Osteocyte (in vitro differentiated cells): ENCODE measurements at regions not wholly inside any gene's neighbourhood (a gene's known extent, or its start where the extent isn't known, plus 50 kb on each side); places are given as distances from the start of the nearest gene placed in this dataset.

Experiments used
- DNase-seq: peaks from one replicate; pipeline ENCODE4 v3.0.0; 2021; ENCODE audit warnings: mixed read lengths; ENCODE audit not compliant: unreplicated experiment; ENCODE audit errors: extremely low spot score
- H3K27ac Mint-ChIP-seq: one replicate; pipeline ENCODE4 v1.8.0; 2021; ENCODE audit warnings: mild to moderate bottlenecking, mixed read lengths; ENCODE audit not compliant: unreplicated experiment
- H3K27me3 Mint-ChIP-seq: one replicate; pipeline ENCODE4 v1.8.0; 2021; ENCODE audit warnings: mixed read lengths; ENCODE audit not compliant: unreplicated experiment
- H3K36me3 Mint-ChIP-seq: one replicate; pipeline ENCODE4 v1.8.0; 2021; ENCODE audit warnings: mixed read lengths; ENCODE audit not compliant: unreplicated experiment
- H3K4me1 Mint-ChIP-seq: one replicate; pipeline ENCODE4 v1.8.0; 2021; ENCODE audit warnings: mixed read lengths; ENCODE audit not compliant: unreplicated experiment
- H3K4me3 Mint-ChIP-seq: one replicate; pipeline ENCODE4 v1.8.0; 2021; ENCODE audit warnings: mild to moderate bottlenecking, moderate library complexity, mixed read lengths; ENCODE audit not compliant: unreplicated experiment
- H3K9me3 Mint-ChIP-seq: one replicate; pipeline ENCODE4 v1.8.0; 2021; ENCODE audit warnings: mixed read lengths; ENCODE audit not compliant: unreplicated experiment
- TF ChIP-seq, protein P1 (sequence below): fragments of 200-600 bp; sonication (generic); IDR thresholded peaks from 2 replicates; pipeline ENCODE4 v1.5.0; 2021; ENCODE audit warnings: antibody characterized with exemption, mild to moderate bottlenecking, moderate library complexity

DNA sequence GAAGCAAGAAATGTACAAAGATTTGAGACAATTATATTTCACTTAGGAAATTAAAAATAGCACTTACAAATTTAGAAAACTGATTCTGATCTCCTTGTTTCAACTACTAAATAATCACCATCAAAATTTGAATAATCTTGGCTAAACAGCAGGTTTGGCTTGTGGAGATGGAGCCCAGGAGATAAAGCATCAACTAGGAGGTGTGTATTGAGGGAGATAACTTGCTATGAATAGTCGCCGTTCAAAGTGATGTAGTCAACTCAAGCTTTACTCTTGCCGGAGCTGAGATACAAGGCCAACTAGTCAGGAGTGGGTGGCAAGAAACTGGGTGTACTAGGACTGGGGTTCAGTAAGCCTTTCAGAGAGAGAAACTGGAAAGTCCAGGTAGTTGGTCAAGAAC, 117.7 kb downstream of the TRMT11 start:
- TF ChIP-seq, protein P1, sequence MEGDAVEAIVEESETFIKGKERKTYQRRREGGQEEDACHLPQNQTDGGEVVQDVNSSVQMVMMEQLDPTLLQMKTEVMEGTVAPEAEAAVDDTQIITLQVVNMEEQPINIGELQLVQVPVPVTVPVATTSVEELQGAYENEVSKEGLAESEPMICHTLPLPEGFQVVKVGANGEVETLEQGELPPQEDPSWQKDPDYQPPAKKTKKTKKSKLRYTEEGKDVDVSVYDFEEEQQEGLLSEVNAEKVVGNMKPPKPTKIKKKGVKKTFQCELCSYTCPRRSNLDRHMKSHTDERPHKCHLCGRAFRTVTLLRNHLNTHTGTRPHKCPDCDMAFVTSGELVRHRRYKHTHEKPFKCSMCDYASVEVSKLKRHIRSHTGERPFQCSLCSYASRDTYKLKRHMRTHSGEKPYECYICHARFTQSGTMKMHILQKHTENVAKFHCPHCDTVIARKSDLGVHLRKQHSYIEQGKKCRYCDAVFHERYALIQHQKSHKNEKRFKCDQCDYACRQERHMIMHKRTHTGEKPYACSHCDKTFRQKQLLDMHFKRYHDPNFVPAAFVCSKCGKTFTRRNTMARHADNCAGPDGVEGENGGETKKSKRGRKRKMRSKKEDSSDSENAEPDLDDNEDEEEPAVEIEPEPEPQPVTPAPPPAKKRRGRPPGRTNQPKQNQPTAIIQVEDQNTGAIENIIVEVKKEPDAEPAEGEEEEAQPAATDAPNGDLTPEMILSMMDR: no peak
- H3K27me3 Mint-ChIP-seq: no peaks in the 10 kb centered on the region
- DNase-seq: no peak
- H3K4me3 Mint-ChIP-seq: no peak overlapping the region
- no peaks in the 10 kb centered on the region for H3K36me3 Mint-ChIP-seq
- H3K27ac Mint-ChIP-seq: no peak overlapping the region
- peaks cover 3% of the 10 kb centered on the region for H3K4me1 Mint-ChIP-seq
- H3K9me3 Mint-ChIP-seq: peaks cover 5% of the 10 kb centered on the region

GRCh38 chr6:126107475-126108166, 121.3 kb downstream of the TRMT11 start:
- TF ChIP-seq, protein P1: no peak
- H3K4me1 Mint-ChIP-seq: peaks cover 3% of the 10 kb centered on the region
- no peaks in the 10 kb centered on the region for H3K27me3 Mint-ChIP-seq
- no peak overlapping the region for H3K4me3 Mint-ChIP-seq
- H3K36me3 Mint-ChIP-seq: no peaks in the 10 kb centered on the region
- H3K9me3 Mint-ChIP-seq: peaks cover 5% of the 10 kb centered on the region
- no peak for DNase-seq
- H3K27ac Mint-ChIP-seq: no peak overlapping the region

GRCh38 chr6:126110512-126111270, 124.4 kb downstream of the TRMT11 start:
- Mint-ChIP-seq H3K4me1 (peaks cover 3% of the 10 kb centered on the region), H3K36me3 (no peaks in the 10 kb centered on the region), H3K27ac (no peak overlapping the region), H3K9me3 (no peaks in the 10 kb centered on the region), H3K27me3 (no peaks in the 10 kb centered on the region), H3K4me3 (no peak overlapping the region)
- TF ChIP-seq, protein P1: no peak
- DNase-seq: no peak

DNA sequence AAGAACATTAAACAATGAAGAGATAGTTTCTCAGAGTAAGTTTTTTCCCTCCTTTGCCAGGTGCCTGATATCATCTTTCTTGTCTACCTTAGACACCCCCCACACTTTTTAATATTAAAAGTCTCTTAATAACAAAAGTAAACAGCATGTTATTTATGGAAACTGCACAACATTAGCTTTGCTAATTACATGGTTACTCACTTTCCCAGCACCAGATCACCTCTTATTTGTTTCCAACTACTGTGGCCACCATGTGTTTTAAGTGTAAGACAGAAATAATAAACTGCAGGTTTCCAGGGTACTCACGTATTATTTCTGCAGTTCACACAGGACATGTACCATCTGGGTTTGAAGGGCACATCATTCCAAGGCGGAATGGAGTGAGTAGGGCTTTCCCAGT, 125.0 kb downstream of the TRMT11 start:
- Mint-ChIP-seq H3K27me3 (no peaks in the 10 kb centered on the region), H3K27ac (no peak overlapping the region), H3K9me3 (no peaks in the 10 kb centered on the region), H3K36me3 (no peaks in the 10 kb centered on the region), H3K4me1 (peaks cover 3% of the 10 kb centered on the region), H3K4me3 (no peak overlapping the region)
- no peak for DNase-seq
- TF ChIP-seq, protein P1: no peak

DNA sequence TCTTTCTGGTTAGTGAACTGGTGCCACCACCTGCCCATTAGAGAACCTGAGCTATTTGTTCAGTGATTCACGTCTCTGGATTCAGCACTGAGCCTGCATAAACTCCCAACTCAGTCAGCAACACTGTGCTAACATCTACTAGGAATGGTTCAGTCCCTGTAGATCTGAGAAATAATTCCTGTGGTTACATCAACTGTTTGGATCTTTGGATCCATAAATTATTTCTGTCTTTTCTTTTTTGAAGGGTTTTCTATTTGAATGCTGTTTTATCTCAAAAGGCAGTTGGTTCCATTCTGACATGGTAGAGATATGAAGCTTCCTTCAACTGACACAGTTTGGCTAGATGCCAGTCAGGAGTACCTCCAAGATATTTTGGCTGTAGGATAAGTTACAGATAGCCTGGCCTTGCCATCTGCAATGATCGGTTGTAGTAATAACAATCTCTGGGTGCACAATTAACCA, 125.9 kb downstream of the TRMT11 start:
- TF ChIP-seq, protein P1: no peak
- Mint-ChIP-seq H3K36me3 (no peaks in the 10 kb centered on the region), H3K9me3 (no peaks in the 10 kb centered on the region), H3K4me1 (peaks cover 3% of the 10 kb centered on the region), H3K27ac (no peak overlapping the region), H3K27me3 (no peaks in the 10 kb centered on the region), H3K4me3 (no peak overlapping the region)
- no peak for DNase-seq
